AG04449 (cell line): ENCODE measurements at regions not wholly inside any gene's neighbourhood (a gene's known extent, or its start where the extent isn't known, plus 50 kb on each side); places are given as distances from the start of the nearest gene placed in this dataset.

ENCODE experiments used
- CTCF ChIA-PET: fragments of 350-600 bp; formaldehyde crosslinking; extraction: SDS; loops from one replicate; lab custom pipeline; 2021; ENCODE audit warnings: antibody characterized with exemption; lab: Yijun Ruan, JAX
- POLR2A ChIA-PET: fragments of 400-600, 350-600 bp; formaldehyde crosslinking; extraction: SDS; loops from one replicate; lab custom pipeline; 2020; ENCODE audit warnings: antibody characterized with exemption, inconsistent platforms; lab: Yijun Ruan, JAX
- DNase-seq: peaks from one replicate; pipeline ENCODE4 v3.0.0-alpha.2; 2010; ENCODE audit warnings: low read depth, low spot score
- H3K4me3 ChIP-seq: 2 replicates; pipeline ENCODE4 v1.5.1; 2011; ENCODE audit warnings: low read depth, mild to moderate bottlenecking, control low read depth, low read length
- CTCF ChIP-seq: IDR thresholded peaks from one replicate; pipeline ENCODE4 v1.5.1; 2011; ENCODE audit warnings: mild to moderate bottlenecking, moderate library complexity, low read length, control low read depth, inconsistent platforms; ENCODE audit not compliant: insufficient read depth; ENCODE audit errors: missing control alignments

GRCh38 chr1:104794035-104794434 lies 1044.3 kb downstream of the AMY1C start:
- H3K4me3 ChIP-seq: no peak overlapping the region
- no peak for TF ChIP-seq CTCF
- ChIA-PET CTCF (no interaction called here), POLR2A (no interaction called here)
- DNase-seq: no peak

- CTCF ChIA-PET: no interaction called here
- no peak overlapping the region for H3K4me3 ChIP-seq
- DNase-seq: no peak
- POLR2A ChIA-PET: no interaction called here
- TF ChIP-seq CTCF: no peak
Measured at GRCh38 chr1:104795931-104796330, 1046.2 kb downstream of the AMY1C start.

- ChIA-PET POLR2A (no interaction called here), CTCF (no interaction called here)
- no peak for TF ChIP-seq CTCF
- no peak for DNase-seq
- H3K4me3 ChIP-seq: no peak overlapping the region
Measured at GRCh38 chr1:104797982-104798381, 1048.3 kb downstream of the AMY1C start.

- no peak for DNase-seq
- ChIA-PET POLR2A (no interaction called here), CTCF (no interaction called here)
- no peak overlapping the region for H3K4me3 ChIP-seq
- TF ChIP-seq CTCF: no peak
Measured at GRCh38 chr1:104801344-104801743, 1051.6 kb downstream of the AMY1C start.

- H3K4me3 ChIP-seq: no peak overlapping the region
- ChIA-PET CTCF (no interaction called here), POLR2A (no interaction called here)
- no peak for DNase-seq
- no peak for TF ChIP-seq CTCF
Measured at GRCh38 chr1:104804147-104804546, 1054.4 kb downstream of the AMY1C start.

GRCh38 chr1:104807590-104807989 lies 1057.9 kb downstream of the AMY1C start:
- no peak for TF ChIP-seq CTCF
- ChIA-PET CTCF (no interaction called here), POLR2A (no interaction called here)
- no peak overlapping the region for H3K4me3 ChIP-seq
- no peak for DNase-seq
